Dendritic cell treated with granulocyte-macrophage colony-stimulating factor and Interleukin-4, amounts not matched to agents 40 ng/mL and 50 ng/mL, for 4 days (primary cell): ENCODE measurements at regions not wholly inside any gene's neighbourhood (a gene's known extent, or its start where the extent isn't known, plus 50 kb on each side); places are given as distances from the start of the nearest gene placed in this dataset.
A peak's percentile ranks its signal among the peaks of the same experiment; 100 is the strongest.

ENCODE experiments used
- H3K27ac Mint-ChIP-seq: one replicate; pipeline ENCODE4 v1.8.0; 2022; ENCODE audit warnings: mild to moderate bottlenecking, mixed read lengths
- H3K27me3 Mint-ChIP-seq: one replicate; pipeline ENCODE4 v1.8.0; 2022; ENCODE audit warnings: mild to moderate bottlenecking, mixed read lengths
- H3K36me3 Mint-ChIP-seq: one replicate; pipeline ENCODE4 v1.8.0; 2022; ENCODE audit warnings: low read depth, mixed read lengths
- H3K4me1 Mint-ChIP-seq: one replicate; pipeline ENCODE4 v1.8.0; 2022; ENCODE audit warnings: low read depth, mixed read lengths
- H3K4me3 Mint-ChIP-seq: one replicate; pipeline ENCODE4 v1.8.0; 2022; ENCODE audit warnings: mild to moderate bottlenecking, moderate library complexity, mixed read lengths
- H3K9me3 Mint-ChIP-seq: one replicate; pipeline ENCODE4 v1.8.0; 2022; ENCODE audit warnings: mixed read lengths
- intact Hi-C: fragments of 100-400 bp; cut with micrococcal nuclease; formaldehyde crosslinking; loops from one replicate; pipeline ENCODE4 v1.15.0; 2022

DNA sequence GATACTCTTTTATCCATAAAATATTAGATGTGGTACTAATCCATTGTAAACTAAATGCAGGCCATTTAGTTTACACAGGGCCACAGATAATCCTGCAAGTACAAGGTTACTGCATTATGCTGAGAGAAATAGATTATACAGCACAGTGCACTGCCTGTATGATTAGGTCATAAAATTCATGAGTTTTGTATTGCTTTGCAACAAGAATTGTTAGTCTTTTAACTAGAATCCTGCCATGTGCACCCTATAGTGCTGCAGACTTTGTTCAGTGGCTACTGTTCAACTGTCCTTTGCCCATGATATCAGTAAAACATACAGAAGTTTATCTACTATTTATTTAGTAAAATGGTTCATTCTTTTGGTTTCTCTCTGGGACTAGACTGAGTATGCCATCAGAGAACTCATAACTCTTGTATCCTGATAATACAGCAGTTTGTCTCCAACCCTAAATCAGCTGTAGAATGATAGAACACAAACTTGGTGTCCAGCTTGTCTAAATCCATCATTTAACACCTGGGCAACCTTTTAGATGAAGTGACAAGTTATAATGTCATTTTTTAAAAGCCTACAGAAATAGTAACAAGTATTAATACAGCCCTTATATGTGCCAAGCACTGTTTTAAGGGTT is 291.2 kb downstream of the TMEM167A start:
- intact Hi-C loops, result no loop called here
- Mint-ChIP-seq H3K27me3 (no peaks in the 10 kb centered on the region), H3K4me1 (no peaks in the 10 kb centered on the region), H3K4me3 (no peak overlapping the region), H3K9me3 (peaks cover 4% of the 10 kb centered on the region), H3K27ac (no peak overlapping the region), H3K36me3 (no peaks in the 10 kb centered on the region)

DNA sequence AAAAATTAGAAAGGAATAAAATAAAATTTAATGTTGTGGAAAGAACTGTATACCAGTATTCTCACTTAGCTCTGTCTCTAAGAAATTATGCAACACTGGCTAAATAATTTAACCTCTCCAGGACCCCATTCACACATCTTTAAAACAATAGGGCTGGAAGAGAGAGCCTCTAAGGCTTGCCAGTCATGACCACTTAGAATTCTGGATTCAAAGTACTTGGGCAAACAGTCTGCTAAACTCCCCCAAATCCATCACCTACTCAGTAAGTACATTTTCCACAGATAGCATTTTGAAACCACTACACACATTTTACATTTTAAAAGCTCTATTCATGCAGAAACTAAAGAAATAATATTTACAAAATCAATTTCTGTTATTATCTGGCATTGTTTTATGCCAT is 291.7 kb downstream of the TMEM167A start:
- Mint-ChIP-seq H3K9me3 (no peaks in the 10 kb centered on the region), H3K4me3 (no peak overlapping the region), H3K4me1 (no peaks in the 10 kb centered on the region), H3K27ac (no peak overlapping the region), H3K27me3 (no peaks in the 10 kb centered on the region), H3K36me3 (no peaks in the 10 kb centered on the region)
- intact Hi-C loops, result no loop called here

DNA sequence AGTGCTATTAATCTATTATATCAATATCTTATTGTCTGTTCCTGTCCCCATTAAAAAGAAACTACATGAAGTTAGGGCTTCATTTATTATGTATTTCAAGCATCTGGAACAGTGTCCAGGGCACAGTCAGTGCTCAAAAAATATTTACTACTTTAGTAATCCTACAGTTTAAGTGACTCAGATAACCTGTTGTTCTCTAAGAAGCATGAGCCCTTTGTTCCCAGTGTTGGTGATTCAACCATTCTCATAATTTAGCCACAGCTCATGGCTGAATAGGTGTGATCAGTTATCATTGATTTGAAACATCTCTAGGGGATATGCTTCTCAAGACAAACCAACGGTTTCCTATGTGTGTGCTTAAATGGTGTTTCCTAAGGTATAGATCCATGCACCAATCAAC is 292.7 kb downstream of the TMEM167A start:
- Mint-ChIP-seq H3K4me3 (no peak overlapping the region), H3K27me3 (no peaks in the 10 kb centered on the region), H3K27ac (no peak overlapping the region), H3K36me3 (no peaks in the 10 kb centered on the region), H3K4me1 (no peaks in the 10 kb centered on the region), H3K9me3 (no peaks in the 10 kb centered on the region)
- intact Hi-C loops, result no loop called here

DNA sequence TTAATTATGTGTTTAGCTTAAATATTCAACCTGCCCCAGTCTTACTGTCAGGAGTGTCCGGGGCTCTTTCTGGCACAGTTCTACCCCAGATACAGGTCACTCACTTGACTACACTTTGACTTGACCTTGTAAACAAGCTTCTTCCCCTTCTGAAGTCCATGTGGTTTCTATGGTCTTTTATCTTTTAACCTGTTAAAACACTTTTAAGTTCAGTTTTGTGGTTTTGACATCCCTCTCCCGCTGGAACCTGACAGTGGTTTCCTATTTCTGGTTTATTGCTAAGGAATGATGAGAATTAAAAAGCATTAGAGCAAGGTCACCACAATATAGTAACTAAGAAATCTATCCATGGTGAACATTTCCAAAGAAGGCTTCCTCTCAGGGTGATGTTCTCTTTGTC is 300.1 kb downstream of the TMEM167A start:
- intact Hi-C loops, result no loop called here
- H3K36me3 Mint-ChIP-seq, result no peaks in the 10 kb centered on the region
- no peak overlapping the region for H3K27ac Mint-ChIP-seq
- no peaks in the 10 kb centered on the region for H3K27me3 Mint-ChIP-seq
- H3K4me3 Mint-ChIP-seq, result no peak overlapping the region
- H3K4me1 Mint-ChIP-seq, result peaks cover 11% of the 10 kb centered on the region
- H3K9me3 Mint-ChIP-seq, result peaks cover 18% of the 10 kb centered on the region

DNA sequence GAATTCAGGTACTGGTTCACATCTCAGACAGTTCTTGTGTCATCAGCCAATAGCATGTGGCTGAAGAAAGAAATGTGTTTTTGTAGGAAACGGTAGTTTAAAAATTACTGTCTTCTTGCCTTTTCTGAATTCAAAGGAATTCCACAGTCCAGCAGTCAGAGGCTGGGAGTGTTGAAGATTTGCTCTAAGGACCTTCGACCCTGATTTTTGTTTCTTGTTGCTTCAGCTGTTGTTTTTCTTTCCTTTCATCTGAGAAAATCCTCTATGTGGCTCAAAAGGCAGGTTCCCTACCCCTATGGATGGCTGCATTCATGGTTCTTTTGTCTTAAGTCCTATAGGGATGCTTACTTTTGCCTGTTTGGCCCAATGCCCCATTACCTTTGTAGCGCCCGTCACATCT is 304.9 kb downstream of the TMEM167A start:
- no peaks in the 10 kb centered on the region for H3K27me3 Mint-ChIP-seq
- intact Hi-C loops, result no loop called here
- H3K4me1 Mint-ChIP-seq, result peaks cover 11% of the 10 kb centered on the region

DNA sequence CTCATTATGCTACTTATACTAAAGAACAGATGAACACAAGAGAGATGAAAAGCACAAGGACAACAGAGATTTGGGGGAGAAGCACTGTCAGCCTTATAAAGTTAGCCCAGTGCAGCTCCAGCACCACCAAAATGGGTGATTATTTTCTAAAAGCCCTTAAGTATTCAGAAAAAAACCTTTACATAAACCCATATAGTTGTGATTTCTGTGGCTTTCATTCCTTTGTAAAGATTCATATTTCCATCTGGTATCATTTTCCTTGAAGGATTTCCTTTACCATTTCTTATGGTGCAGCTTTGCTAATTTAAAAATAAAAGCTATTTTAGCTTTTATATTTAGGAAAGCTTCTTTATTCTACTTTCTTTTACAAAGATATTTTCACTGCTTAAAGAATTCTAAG is 311.0 kb downstream of the TMEM167A start:
- Mint-ChIP-seq H3K27me3 (no peaks in the 10 kb centered on the region), H3K36me3 (no peaks in the 10 kb centered on the region), H3K9me3 (peaks cover 24% of the 10 kb centered on the region), H3K4me1 (no peaks in the 10 kb centered on the region), H3K4me3 (no peak overlapping the region), H3K27ac (no peak overlapping the region)
- intact Hi-C loops, result no loop called here

More for the DNA sequence above, 304.9 kb downstream of the TMEM167A start:
- Mint-ChIP-seq H3K9me3 (peaks cover 43% of the 10 kb centered on the region), H3K36me3 (no peaks in the 10 kb centered on the region), H3K27ac (no peak overlapping the region), H3K4me3 (no peak overlapping the region)

DNA sequence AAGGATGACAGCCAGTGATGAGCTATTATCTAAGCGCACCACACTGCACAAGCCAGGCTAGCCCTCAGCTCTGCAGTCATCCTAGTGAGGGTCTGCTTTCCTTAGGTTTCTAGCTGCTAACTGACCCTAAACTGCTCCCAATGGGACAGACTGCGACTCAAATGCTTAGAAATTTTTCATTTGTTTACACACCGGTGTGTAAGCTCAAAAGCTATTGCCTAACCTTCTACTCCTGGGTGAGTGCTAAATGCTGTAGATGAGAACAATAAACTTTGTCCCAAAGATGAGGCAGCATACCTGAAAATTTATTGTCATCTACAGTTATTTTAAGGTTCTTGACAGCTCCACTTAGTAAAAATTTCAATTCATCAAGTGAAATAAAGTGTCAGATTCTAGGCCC is 311.4 kb downstream of the TMEM167A start:
- no peaks in the 10 kb centered on the region for H3K4me1 Mint-ChIP-seq
- no peaks in the 10 kb centered on the region for H3K27me3 Mint-ChIP-seq
- intact Hi-C loops, result no loop called here
- H3K27ac Mint-ChIP-seq, result no peak overlapping the region
- H3K36me3 Mint-ChIP-seq, result no peaks in the 10 kb centered on the region
- H3K9me3 Mint-ChIP-seq, result peaks cover 24% of the 10 kb centered on the region
- H3K4me3 Mint-ChIP-seq, result no peak overlapping the region

DNA sequence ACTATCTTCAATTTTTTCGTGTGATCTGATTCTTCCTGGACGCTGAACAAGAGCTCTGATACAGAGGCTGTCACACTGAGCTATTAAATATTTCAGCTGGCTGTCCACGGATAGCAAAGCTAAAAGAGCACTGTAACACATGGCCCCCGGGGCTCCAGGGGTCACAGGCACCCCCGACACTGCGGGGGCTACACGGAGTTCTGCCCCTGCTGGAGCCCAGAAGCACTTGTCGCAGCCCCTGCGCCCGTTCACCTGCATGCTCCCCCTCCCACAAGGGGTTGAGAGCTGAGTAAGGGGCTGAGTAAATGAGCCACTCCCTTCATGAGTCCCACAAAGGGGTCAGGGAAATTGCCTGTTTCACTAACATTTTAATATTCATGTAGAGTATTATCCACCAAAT is 316.3 kb downstream of the TMEM167A start:
- intact Hi-C loops, result no loop called here
- no peaks in the 10 kb centered on the region for H3K4me1 Mint-ChIP-seq
- H3K9me3 Mint-ChIP-seq, result no peaks in the 10 kb centered on the region
- no peaks in the 10 kb centered on the region for H3K36me3 Mint-ChIP-seq
- H3K27me3 Mint-ChIP-seq, result no peaks in the 10 kb centered on the region
- no peak overlapping the region for H3K4me3 Mint-ChIP-seq
- no peak overlapping the region for H3K27ac Mint-ChIP-seq

DNA sequence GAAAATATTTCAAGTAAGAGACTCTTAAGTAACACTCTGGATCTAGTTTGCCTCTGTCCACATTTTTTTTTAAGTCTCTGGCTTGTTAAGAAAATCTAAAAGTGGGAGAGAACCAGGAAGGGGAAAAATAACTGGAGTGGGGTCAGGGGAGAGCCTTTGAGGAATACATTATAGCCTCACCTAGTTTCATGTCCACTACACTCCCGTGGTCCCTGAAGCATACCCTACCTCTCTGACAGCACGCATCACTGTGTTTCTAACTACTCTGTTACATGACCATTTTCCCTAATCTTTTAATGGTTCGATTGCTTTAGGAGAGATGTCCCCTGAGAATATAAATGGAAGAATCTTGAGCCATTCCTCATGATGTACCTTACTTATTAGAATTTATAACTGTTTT is 318.3 kb downstream of the TMEM167A start:
- Mint-ChIP-seq H3K4me1 (no peaks in the 10 kb centered on the region), H3K27me3 (no peaks in the 10 kb centered on the region), H3K36me3 (no peaks in the 10 kb centered on the region), H3K4me3 (no peak overlapping the region), H3K27ac (no peak overlapping the region), H3K9me3 (no peaks in the 10 kb centered on the region)
- intact Hi-C loops, result no loop called here

DNA sequence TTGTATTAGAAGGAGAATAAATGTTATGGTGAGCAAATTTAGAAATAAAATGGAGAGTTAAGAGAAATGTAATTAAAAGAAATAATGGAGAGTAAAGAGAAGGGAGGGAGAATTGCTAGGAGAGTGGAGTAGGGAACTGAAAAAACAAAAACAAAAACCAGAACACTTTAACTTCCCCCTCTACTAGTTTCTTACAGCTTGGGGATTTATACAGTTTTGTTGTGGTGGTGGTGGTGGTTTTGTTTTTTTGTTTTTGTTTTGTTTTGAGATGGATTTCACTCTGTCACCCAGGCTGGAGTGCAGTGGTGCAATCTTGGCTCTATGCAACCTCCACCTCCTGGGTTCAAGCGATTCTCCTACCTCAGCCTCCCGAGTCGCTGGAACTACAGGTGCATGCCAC is 322.4 kb downstream of the TMEM167A start:
- peaks cover 5% of the 10 kb centered on the region for H3K4me1 Mint-ChIP-seq
- H3K27ac Mint-ChIP-seq, result peak overlapping the region; percentile 52
- peaks cover 10% of the 10 kb centered on the region for H3K9me3 Mint-ChIP-seq
- intact Hi-C loops, result no loop called here
- no peak overlapping the region for H3K4me3 Mint-ChIP-seq
- H3K27me3 Mint-ChIP-seq, result peaks cover 2% of the 10 kb centered on the region
- no peaks in the 10 kb centered on the region for H3K36me3 Mint-ChIP-seq

DNA sequence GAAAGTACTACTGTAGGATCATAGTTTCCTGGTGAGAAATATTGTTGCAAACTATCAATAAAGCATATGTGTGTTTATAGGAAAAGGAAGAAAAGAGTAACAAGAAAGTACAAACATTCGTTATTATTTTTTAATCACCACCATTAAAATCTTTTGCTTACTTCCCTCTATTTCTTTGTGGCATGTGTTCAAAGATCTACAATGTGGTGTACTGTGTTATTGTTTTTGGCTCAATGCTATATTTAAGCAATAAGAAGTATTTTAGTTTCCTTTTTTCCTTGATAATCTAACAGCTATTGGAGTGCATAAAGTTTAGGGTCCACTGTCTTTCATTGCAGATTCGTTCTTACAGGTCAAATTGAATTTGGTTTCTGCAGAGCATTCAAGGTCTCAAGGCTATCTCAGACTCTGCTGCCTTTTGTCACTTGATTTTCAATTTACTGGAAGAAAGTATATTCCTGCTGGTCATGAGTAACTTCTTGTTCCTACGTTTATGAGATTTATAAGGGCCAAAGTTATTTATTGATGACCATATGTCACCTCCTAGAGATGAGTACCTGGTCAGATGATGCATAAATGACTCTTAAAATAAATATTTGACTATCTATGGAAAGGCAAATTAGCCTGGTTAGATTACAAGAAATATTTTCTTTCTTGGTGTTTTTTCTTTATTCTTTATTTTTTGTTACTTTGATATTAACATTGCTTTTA is 323.0 kb downstream of the TMEM167A start:
- intact Hi-C loops, result no loop called here
- peaks cover 5% of the 10 kb centered on the region for H3K27me3 Mint-ChIP-seq
- peak overlapping the region; percentile 52 for H3K27ac Mint-ChIP-seq

DNA sequence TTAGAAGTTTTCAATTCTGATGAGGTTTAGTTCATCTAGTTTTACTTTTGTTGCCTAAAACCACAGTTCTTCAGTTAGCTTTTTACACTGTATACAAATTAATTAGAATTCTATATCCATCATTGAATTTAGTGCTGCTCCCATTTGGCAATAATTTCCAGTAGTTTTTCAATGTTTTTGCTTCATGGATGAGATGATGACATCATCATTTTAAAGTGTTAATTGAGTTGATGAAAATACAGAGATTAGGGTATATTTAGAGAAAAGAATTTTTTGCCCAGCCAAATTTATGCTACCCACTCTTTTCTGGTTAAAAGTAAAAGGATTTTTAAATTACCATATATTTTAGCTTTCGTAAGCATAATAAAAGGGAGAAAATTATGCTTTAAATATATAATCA is 323.8 kb downstream of the TMEM167A start:
- intact Hi-C loops, result no loop called here
- Mint-ChIP-seq H3K4me3 (no peak overlapping the region), H3K36me3 (no peaks in the 10 kb centered on the region), H3K4me1 (peaks cover 5% of the 10 kb centered on the region), H3K27ac (no peak overlapping the region), H3K9me3 (peaks cover 10% of the 10 kb centered on the region), H3K27me3 (peaks cover 12% of the 10 kb centered on the region)

More for the DNA sequence above, 323.0 kb downstream of the TMEM167A start:
- Mint-ChIP-seq H3K4me3 (no peak overlapping the region), H3K9me3 (peaks cover 10% of the 10 kb centered on the region), H3K36me3 (no peaks in the 10 kb centered on the region), H3K4me1 (peaks cover 5% of the 10 kb centered on the region)

DNA sequence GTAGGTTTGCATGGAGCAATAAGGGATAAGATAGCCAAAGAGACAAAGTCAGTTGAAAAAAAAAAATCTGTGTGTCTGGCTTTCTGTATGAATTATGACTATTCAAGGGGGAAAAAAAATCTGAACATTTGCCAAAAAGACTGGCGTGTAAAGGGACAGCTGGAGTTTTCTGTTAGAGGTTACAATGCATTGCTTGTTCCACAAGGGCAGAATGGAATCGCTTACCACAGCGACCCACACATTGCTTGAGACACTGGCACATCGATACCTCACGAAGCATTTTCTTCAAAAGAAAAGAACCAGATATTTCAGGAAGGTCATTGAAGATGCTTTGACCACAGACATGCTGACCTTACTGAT is 327.8 kb downstream of the TMEM167A start:
- H3K36me3 Mint-ChIP-seq, result no peaks in the 10 kb centered on the region
- H3K27me3 Mint-ChIP-seq, result peaks cover 23% of the 10 kb centered on the region
- no peak overlapping the region for H3K27ac Mint-ChIP-seq
- H3K4me3 Mint-ChIP-seq, result no peak overlapping the region
- intact Hi-C loops, result no loop called here
- peaks cover 5% of the 10 kb centered on the region for H3K4me1 Mint-ChIP-seq
- H3K9me3 Mint-ChIP-seq, result peaks cover 19% of the 10 kb centered on the region

DNA sequence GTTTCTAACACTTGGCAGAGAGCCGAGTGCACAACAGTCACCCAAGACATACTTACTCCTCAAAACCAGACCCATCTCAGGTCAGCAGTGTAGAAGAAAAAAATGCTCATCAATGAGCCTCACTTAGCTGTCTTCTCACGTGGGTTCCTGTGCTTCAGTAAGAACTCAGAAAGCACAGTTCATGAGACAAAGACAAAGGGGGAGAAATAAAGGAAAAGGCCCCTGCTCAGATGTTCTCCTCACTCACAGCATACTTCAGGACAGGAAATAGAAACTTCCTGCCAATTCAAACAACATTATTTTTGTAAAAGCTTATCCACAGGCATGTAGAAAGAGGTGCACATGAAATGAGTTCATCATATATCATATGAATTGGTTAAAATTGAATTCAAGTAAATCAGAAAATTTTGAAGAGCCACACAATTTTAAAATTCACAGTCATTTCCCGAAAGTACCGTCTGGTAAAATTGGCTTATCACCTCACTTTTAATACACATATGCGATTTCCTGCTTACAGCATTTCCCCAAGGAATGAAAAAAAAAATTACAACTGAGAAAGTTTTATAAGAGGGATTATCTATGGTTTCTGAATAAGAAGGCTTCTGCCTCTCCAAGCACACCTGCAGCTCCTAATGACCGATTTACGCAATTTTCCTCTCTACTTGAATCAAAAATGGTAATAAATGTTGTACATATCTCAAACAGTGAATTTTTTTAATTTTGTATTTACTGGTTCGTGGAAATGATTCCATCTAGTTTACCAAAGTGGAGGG is 328.3 kb downstream of the TMEM167A start:
- Mint-ChIP-seq H3K4me3 (no peak overlapping the region), H3K27ac (no peak overlapping the region), H3K27me3 (peaks cover 23% of the 10 kb centered on the region), H3K36me3 (no peaks in the 10 kb centered on the region), H3K4me1 (peaks cover 5% of the 10 kb centered on the region), H3K9me3 (peaks cover 20% of the 10 kb centered on the region)
- intact Hi-C loops, result no loop called here
